ENCODE measurements at regions not wholly inside any gene's neighbourhood (a gene's known extent, or its start where the extent isn't known, plus 50 kb on each side); places are given as distances from the start of the nearest gene placed in this dataset.
"Not testable (repeated sequence)": the region's sequence is repeated elsewhere in the genome, so short reads cannot be mapped to it uniquely, and the experiment has no call there.

DNA sequence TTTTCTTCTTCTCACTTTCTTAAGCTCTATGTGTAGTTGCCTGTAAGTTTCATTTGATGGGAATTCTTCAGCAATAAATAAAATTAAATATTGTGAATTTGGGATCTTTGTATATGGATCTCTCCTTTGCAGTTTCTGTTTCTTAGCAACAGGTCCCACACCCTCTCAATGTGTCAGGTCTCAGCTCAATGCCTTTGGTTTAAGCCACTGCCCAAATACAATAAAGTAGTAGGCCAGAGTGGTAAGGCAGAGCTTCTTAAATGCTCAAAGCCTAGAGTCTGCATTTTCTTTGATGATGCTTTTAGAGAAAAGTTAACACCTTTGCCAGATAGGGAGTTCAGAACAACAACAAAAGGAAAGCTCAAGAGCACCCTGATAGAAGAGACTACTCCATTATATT is 343.7 kb downstream of the NSUN3 start:
- DNase-seq (ENCODE audit: low spot score): no peak

DNA sequence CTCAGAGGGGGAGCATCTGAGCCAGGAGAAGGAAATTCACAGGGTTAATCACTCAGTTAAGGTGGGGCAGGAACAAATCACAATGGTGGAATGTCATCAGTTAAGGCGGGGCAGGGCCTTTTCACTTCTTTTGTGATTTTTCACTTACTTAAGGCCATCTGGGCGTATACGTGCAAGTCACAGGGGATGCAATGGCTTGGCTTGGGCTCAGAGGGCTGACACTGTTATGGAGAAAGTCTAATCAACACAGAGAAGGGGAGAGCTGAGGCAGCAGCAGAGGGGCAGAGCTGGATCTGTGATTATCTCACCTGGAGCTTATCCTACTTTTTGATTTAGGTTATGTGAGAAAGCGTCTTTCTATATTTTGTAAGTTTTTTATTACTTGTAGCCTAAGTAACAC is 350.1 kb downstream of the NSUN3 start:
- not testable (repeated sequence) for DNase-seq (ENCODE audit: low spot score)

DNA sequence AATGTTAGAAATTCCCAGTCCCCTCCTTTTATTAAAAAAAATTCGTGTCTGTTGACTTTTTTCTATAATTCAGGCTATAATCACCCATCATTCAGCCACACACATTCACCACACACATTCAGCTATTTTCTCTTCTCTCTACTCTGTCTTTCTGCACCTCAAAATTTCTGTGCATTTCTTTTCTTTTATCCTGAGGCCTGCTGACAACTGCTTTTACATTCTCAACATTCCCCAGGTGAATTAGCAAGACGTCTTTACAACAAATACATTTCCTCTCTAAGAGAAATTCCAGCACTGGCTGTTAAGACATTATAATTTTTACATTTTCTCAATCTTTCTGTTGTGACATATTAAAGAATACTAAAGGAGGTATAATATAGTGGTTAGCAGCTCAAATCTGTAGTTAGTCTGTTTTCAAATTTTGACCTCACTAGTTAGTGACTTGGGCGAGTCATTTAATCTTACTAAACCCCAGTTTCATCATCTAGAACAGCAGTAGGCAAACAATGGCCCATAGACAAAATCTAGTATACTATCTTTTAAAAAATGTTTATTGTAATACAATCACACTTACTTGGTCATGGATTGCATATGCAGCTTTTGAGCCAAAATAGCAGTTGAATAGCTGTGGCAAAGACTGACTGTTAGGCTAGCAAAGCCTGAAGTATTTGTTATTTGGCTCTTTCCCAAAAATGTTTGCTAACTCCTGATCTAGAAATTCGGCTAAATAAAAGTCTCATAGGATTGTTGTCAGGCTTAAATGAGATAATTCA is 350.7 kb downstream of the NSUN3 start:
- DNase-seq (ENCODE audit: low spot score): no peak

DNA sequence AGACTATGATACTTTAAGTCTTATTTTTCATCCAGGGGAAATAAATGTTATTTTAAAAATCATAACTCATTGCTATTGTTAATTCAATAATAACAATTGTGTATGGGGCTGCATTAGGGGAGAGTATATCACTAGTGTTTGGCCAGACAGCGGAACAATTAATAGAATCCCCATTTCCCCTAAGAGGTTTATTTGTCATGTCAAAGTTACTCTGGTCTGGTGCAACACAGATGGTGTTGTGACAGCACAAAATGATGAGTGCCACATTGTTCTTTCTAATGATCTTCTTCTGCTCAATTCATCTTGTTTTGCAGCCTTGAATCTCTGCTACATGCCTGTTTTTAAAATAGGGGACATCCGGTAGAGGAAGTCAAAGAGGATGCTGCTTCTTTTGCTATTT is 351.6 kb downstream of the NSUN3 start:
- no peak for DNase-seq (ENCODE audit: low spot score)

DNA sequence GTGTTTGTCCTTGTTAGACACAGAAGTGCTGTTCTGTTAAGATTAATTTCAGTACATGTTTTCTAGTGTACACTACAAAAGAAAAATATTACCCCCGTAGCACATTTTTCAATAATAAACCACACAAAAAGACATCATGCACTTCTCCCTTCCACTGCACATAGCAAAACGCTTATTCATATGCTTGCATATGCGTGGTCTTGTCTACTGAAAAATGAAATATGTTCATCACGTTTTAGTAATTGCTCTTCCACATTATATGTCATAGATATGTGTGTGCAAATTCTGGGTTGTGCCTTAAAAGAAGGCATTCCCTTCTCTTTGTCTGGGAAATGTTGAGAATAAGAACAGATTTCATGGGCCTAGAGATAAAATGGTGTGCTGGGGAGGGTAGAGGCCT is 353.9 kb downstream of the NSUN3 start:
- DNase-seq (ENCODE audit: low spot score): no peak

DNA sequence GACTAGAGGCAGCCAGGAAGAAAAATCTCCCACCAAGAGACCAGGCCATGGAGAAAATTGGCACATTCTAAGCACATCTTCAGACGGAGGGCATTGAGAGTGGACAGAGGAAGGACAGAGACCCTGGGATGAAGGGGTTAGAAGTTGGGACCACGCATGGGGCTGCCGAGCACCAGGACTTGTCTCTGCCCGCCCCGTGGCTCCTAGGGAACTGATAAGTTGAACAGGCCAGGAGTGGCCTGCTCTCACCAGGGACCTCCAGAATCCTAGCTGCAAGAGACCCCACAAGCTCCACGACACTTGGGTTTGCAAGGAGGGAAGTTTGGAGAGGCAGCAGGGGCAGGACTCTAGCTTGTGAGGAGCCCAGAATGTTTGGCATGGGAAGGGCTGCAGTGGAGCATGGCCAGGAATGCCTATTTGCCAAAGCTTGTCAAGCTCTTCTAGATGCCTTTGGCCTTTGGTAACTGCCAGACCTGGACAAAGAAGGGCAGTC is 355.1 kb downstream of the NSUN3 start:
- no peak for DNase-seq (ENCODE audit: low spot score)

DNA sequence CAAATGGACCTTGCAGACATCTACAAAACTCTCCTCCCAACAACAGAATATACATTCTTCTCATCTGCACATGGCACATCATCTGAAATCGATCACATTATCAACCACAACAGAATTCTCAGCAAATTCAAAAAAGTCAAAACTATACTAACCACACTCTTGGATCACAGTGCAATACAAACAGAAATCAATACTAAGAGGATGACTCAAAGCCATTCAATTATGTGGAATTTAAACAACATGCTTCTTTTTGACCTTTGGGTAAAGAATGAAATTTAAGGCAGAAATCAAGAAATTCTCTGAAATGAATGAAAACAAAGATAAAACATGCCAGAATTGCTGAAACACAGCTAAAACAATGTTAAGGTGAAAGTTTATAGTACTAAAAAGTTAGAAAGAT is 358.1 kb downstream of the NSUN3 start:
- DNase-seq (ENCODE audit: low spot score): no peak

DNA sequence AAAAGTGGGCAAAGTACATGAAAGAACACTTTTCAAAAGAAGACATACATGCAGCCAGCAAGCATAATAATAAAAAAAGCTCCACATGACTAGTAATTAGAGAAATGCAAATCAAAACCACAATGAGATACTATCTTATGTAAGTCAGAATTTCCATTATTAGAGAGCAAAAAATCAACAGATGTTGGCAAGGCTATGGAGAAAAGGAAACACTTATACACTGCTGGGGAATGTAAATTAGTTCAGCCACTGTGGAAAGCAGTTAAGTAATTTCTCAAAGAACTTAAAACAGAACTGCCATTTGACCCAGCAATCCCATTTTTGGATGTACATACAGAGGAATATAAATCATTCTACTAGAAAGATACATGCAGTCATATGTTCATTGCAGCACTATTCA is 360.7 kb downstream of the NSUN3 start:
- no peak for DNase-seq (ENCODE audit: low spot score)

DNA sequence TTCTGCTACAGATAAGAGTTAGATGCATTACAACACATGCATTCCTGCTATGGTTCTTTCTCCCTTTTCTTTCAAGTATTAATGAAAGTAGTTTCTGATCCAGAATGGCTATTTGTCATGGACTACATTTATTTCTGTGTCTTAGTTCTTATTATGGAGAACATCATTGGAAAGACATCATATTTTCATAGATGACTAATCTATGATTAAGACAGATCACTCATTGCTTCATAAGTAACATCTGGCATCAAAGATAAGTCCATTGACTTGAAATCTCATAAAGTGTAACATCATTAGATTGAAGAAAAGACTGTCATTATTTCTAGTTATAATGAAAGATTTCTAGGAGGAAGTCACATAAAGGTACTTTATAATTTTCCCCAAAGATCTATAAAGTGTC is 366.7 kb downstream of the NSUN3 start:
- DNase-seq (ENCODE audit: low spot score): no peak

DNA sequence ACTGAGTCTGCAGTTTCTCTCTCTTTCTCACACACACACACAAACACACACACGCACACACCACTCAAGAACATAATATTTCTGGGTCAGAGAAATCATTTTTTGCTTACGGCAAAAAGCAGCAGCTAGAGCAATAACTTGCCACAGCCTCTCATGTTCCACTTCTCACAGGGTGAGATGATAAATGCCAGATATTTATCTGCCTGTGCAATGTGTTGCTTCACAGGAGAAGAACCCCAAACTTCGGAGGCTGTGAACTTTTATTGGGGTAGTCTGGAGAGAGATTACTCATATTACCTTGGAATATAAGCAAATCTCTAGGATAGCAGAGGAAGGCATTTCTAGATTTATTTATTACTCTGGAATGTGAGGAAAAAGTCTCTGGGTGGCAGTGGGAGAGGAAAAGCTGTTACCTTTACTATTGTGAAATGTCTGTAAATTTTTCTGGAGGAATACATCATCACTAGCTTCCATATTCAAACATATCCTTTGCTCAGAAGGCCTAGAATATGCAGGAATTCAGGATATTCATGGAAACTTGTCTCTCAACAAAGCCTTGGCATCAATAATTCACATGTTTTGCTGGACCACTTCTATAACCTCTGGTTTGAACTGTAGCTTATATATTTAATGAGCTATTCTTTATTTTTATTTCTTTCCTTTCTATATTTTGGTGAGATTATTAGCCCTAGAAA is 369.2 kb downstream of the NSUN3 start:
- no peak for DNase-seq (ENCODE audit: low spot score)

DNA sequence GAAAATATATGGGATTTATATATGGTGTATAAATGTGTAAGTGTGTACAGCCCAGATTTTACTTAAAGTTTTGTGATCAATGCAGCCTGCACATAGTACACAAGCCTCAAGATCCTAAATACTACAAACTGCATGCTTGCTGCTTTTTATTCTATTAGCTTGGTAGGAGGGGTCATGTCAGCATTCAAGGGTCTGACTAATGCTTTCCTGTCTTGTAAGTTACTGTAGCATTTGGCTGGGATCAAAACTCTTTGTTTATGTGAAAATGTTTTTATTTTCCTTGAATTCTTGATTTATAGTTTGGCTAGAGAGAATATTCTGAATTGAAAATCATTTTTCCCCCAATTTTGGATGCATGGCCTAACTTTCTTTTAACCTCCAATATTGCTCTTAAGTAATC is 370.9 kb downstream of the NSUN3 start:
- DNase-seq (ENCODE audit: low spot score): no peak

DNA sequence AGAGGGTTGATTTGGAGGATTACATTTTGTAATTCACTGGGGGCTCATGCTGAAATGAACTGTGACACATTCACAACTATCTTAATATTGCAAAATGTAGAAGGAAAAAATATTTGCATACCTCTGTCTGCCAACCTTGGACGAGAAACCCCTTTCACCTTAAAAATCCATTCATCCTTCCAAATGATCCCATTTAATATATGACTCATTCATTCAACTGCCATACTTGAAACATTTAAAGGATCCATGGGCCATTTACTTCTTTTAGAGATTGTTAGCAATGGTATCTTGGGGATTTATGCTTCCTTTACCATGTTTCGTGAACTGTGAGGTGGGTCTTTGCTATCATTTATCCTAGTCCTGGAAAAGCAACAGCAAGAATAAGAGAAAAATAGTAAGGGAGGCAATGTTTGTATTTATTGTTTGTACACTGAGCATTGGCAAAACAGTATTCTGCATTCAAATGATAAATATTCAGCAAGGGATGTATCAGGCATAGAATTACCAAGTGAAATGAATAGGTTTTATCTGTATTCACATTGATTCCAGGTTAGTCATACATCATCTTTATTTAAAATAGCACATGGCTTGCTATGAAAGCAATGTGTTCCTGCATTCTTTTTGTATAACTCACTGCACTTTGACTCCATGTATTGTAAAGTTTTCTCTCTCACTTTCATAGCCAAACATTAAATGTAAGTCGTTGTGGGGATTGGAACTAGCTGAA is 378.1 kb downstream of the NSUN3 start:
- no peak for DNase-seq (ENCODE audit: low spot score)

DNA sequence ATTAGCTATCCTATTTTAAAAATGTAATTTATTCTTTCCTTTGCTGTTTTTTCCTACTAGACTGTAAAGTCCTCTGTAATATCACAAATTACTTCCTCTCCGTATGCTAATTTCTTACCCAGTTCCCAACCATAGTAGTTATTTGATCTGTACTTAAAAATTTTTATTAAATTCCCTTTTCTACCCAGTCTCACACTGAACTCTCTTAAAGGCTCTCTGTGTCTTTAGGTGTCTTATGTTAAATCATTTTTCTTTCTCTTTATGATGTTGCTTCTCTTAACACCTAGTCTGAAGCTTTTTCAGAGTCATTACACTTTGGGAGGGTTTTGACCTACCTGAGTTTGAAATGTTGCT is 378.6 kb downstream of the NSUN3 start:
- no peak for DNase-seq (ENCODE audit: low spot score)

DNA sequence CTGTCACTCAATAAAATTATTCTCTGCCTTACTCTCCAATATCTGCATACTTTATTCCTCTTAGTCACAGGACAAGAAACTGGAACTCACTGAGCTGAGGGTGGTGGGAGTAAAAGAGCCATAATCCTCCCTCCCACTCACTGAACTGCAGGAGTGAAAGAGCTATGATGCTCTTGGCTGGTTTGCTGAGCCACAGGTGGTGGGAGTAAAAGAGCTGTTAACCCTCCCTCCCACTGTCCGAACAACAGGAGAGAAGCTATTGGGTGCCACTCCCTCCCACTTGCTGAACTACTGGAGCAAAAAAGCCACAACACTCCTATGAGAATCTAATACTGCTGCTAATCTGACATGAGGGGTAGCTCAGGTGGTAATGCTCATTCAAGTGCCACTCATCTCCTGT is 391.0 kb downstream of the NSUN3 start:
- no peak for DNase-seq (ENCODE audit: low spot score)

DNA sequence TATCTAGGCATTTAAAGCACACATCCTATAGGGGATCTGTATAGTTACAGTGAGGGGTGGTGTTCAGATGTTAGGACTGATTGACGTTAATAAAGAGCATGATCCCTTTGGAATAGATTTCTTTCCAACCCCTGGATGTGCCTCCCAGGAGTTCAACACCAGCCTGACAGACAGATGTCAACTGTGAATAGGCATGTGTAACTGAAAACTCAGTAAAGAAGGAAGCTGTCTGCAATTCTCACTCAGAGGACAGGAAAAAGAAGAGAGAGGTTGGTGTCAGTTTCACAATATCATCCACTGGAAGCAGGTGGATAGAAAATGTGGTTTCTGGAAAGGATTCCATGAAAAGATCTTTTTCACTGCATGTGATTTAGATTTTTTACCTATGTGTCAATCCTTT is 396.3 kb downstream of the NSUN3 start:
- no peak for DNase-seq (ENCODE audit: low spot score)

DNA sequence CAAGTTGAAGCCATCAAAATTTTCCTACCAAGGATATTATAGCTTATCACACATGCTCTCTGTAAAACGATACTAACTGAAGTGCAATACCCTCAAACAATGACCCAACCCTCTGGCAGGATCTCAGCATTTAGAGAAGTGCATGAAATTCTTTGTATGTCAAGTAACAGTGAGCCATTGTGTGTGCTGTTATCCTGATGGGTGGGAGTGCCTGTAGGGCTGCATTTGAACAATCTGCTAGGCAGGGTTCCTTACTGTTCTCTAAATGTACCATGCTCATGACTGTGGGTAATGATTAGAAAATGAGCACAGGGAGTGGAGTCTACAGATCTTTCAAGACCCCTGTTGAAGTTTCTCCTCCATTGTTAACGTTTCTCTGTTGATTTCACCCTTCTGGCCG is 398.1 kb downstream of the NSUN3 start:
- DNase-seq (ENCODE audit: low spot score): no peak

DNA sequence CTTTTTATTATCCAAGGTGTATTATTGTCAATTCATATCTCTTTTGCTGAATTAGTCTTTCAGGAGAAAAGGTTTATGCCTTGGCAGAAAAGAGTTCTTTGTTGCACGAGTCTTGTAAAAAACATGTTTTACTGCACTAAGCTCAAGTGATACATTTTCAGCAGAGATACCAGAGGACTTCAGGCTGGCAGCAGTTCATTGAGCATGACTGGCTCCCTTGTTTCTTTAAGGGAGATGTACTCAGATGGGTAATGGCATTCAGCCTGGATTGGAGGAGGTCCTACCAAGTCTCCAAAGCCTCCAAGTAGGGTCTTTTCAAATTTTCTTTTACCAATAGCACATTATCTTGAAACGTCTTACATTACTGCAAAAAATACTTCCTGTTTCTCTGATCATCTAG is 400.1 kb downstream of the NSUN3 start:
- DNase-seq (ENCODE audit: low spot score): no peak

DNA sequence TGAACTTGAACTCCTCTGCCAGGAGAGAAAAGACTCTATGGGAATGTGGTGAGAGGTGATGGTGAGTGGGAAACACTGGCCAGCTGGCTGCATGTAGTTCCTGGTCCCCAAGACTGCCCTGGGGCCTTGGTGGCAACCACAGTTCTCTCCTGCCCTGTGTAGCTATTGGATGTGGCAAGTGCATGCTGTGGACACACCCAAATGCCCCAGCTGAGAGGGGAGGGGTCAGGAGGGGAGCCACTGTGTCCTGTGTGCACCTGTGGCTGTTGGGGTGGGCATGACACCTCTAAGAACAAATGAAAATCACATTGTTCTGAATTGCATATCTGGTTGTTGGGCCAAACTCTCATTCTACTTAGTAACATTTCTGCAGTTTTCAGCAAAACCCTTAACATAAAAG is 409.6 kb downstream of the NSUN3 start:
- no peak for DNase-seq (ENCODE audit: low spot score)

DNA sequence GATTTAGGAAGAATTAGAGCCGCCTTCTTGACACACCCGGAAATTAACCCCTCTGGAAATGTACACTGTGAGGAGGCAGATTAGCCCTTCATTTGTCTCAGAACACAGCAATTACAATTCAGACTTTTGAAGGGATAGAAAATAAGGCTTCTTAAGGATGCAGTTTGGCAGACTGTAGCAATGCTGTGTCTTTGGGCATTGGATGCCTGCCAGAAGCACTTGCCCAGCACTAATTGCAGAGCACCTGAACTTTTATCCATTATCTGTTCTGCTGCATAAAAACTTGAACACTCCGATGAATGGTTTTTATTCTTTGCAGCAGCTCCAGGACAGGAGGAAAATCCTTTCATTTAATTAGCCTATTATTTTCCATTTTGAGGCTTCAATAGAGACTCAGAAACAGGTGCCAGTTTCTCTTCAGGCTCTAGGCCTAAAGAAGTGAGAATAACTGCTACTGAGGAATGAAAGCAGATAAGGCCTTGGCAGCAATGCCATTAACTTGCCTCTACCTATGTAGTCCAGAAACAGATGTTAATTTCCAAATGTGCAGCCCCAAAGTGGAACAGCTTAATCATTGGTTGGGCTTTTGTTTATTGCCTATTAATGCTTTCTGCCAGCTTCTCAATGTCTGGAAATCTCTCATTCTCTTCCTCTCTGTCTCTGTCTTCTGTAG is 418.5 kb downstream of the NSUN3 start:
- DNase-seq (ENCODE audit: low spot score): no peak

DNA sequence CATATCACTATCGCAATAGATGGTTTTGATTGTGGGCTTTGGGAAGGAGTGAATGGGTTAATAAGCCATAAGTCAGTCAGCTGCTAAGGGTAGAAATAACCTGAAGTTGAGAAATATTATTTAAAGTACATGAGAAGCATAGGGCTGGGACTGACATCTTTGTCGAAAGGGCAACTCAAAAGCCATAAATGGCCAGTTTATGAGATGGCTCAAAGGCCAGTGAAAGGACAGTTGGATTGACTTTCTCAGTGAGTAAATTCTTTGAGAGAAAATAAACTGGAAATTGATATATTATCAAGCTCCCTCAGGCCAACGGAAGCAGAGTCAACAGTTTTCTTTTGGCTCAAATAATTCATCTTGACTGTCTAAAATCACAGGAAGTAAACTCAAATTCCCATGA is 419.8 kb downstream of the NSUN3 start:
- no peak for DNase-seq (ENCODE audit: low spot score)

DNA sequence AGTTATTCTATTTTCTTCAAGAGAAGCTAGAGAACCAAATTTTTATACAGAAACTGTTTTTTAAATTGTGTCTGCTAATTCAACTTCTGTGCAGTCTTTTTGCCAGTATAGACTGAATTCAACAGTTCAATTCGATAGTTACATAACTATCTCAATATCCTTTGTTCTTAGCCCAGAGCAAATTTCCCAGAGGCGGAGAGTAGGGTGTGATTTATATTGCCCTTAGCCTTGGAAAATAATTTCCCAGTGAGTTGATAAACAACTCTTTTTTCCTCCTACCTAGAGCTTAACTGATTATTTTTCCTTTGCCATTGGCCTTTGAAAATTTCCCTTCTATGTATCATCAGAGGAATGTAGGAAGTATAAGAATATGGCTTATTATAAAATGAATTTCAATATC is 420.5 kb downstream of the NSUN3 start:
- DNase-seq (ENCODE audit: low spot score): no peak

DNA sequence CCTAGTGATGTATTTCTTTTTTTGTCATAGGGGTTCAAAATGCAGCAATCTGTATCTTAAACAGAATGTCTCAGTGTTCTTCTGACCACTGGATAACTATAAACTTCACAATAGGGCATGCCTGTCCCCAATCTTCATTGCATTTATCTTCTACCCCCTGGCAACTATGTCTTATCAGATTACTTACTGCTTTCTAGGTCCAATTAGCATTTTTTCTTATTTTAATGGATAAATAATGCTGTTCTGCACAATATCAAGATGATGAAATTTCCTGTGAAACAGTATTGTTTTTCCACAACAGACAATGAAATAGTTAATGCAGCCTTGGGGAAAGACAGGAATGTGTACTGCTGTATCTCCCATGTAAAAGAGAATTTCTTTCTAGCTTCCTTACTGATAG is 432.1 kb downstream of the NSUN3 start:
- DNase-seq (ENCODE audit: low spot score): no peak

All from mucosa of gallbladder (tissue), 1 donor.